HUES48 (cell line): ENCODE measurements at regions not wholly inside any gene's neighbourhood (a gene's known extent, or its start where the extent isn't known, plus 50 kb on each side); places are given as distances from the start of the nearest gene placed in this dataset.

Experiments used
- H3K27ac ChIP-seq: one replicate; pipeline ENCODE4 v1.7.0; 2013; ENCODE audit warnings: low read depth, low read length, inconsistent platforms
- H3K27me3 ChIP-seq: 2 replicates; pipeline ENCODE4 v1.6.1; 2013; ENCODE audit warnings: mild to moderate bottlenecking, low read length; ENCODE audit not compliant: control insufficient read depth, insufficient read depth
- H3K36me3 ChIP-seq: 2 replicates; pipeline ENCODE4 v1.6.1; 2013; ENCODE audit warnings: low read length; ENCODE audit not compliant: control insufficient read depth, insufficient read depth
- H3K4me1 ChIP-seq: 2 replicates; pipeline ENCODE4 v1.6.1; 2013; ENCODE audit warnings: mild to moderate bottlenecking, low read length; ENCODE audit not compliant: control insufficient read depth, insufficient read depth
- H3K4me3 ChIP-seq: 2 replicates; pipeline ENCODE4 v1.5.1; 2013; ENCODE audit warnings: mild to moderate bottlenecking, low read depth, low read length
- H3K9ac ChIP-seq: 2 replicates; pipeline ENCODE4 v1.6.1; 2013; ENCODE audit warnings: mild to moderate bottlenecking, low read depth, low read length, moderate library complexity
- H3K9me3 ChIP-seq: 2 replicates; pipeline ENCODE4 v1.6.1; 2013; ENCODE audit warnings: low read length; ENCODE audit not compliant: control insufficient read depth, insufficient read depth

- Histone ChIP-seq H3K4me1 (no peaks in the 10 kb centered on the region), H3K27me3 (no peaks in the 10 kb centered on the region), H3K27ac (no peak overlapping the region), H3K9ac (no peak overlapping the region), H3K4me3 (no peak overlapping the region), H3K36me3 (no peaks in the 10 kb centered on the region), H3K9me3 (no peaks in the 10 kb centered on the region)
Observed at GRCh38 chr3:117122609-117123008, 413.0 kb downstream of the TUSC7 start.

GRCh38 chr3:117126460-117126859, 416.9 kb downstream of the TUSC7 start:
- no peaks in the 10 kb centered on the region for H3K27me3 ChIP-seq
- no peak overlapping the region for H3K9ac ChIP-seq
- H3K9me3 ChIP-seq: no peaks in the 10 kb centered on the region
- H3K4me3 ChIP-seq: no peak overlapping the region
- no peaks in the 10 kb centered on the region for H3K4me1 ChIP-seq
- H3K27ac ChIP-seq: no peak overlapping the region
- no peaks in the 10 kb centered on the region for H3K36me3 ChIP-seq

GRCh38 chr3:117126946-117127546, 417.5 kb downstream of the TUSC7 start:
- Histone ChIP-seq H3K36me3 (no peaks in the 10 kb centered on the region), H3K27ac (no peak overlapping the region), H3K9me3 (no peaks in the 10 kb centered on the region), H3K4me1 (no peaks in the 10 kb centered on the region), H3K4me3 (no peak overlapping the region), H3K9ac (no peak overlapping the region), H3K27me3 (no peaks in the 10 kb centered on the region)

GRCh38 chr3:117128133-117128532, 418.6 kb downstream of the TUSC7 start:
- Histone ChIP-seq H3K36me3 (no peaks in the 10 kb centered on the region), H3K9me3 (no peaks in the 10 kb centered on the region), H3K9ac (no peak overlapping the region), H3K4me3 (no peak overlapping the region), H3K27ac (no peak overlapping the region), H3K27me3 (no peaks in the 10 kb centered on the region), H3K4me1 (no peaks in the 10 kb centered on the region)

- Histone ChIP-seq H3K9ac (no peak overlapping the region), H3K4me3 (no peak overlapping the region), H3K9me3 (no peaks in the 10 kb centered on the region), H3K4me1 (no peaks in the 10 kb centered on the region), H3K27ac (no peak overlapping the region), H3K27me3 (no peaks in the 10 kb centered on the region), H3K36me3 (no peaks in the 10 kb centered on the region)
Observed at GRCh38 chr3:117128872-117129271, 419.3 kb downstream of the TUSC7 start.

GRCh38 chr3:117129516-117129915, 419.9 kb downstream of the TUSC7 start:
- H3K4me3 ChIP-seq: no peak overlapping the region
- H3K9me3 ChIP-seq: no peaks in the 10 kb centered on the region
- H3K27ac ChIP-seq: no peak overlapping the region

GRCh38 chr3:117130222-117130621, 420.6 kb downstream of the TUSC7 start:
- no peaks in the 10 kb centered on the region for H3K9me3 ChIP-seq
- no peak overlapping the region for H3K27ac ChIP-seq
- no peak overlapping the region for H3K4me3 ChIP-seq
- H3K36me3 ChIP-seq: no peaks in the 10 kb centered on the region
- H3K4me1 ChIP-seq: no peaks in the 10 kb centered on the region
- no peaks in the 10 kb centered on the region for H3K27me3 ChIP-seq
- H3K9ac ChIP-seq: no peak overlapping the region

More at GRCh38 chr3:117129516-117129915, 419.9 kb downstream of the TUSC7 start:
- no peaks in the 10 kb centered on the region for H3K36me3 ChIP-seq
- no peaks in the 10 kb centered on the region for H3K4me1 ChIP-seq
- no peak overlapping the region for H3K9ac ChIP-seq
- no peaks in the 10 kb centered on the region for H3K27me3 ChIP-seq

- Histone ChIP-seq H3K36me3 (no peaks in the 10 kb centered on the region), H3K9me3 (no peaks in the 10 kb centered on the region), H3K9ac (no peak overlapping the region), H3K4me3 (no peak overlapping the region), H3K27ac (no peak overlapping the region), H3K4me1 (no peaks in the 10 kb centered on the region), H3K27me3 (no peaks in the 10 kb centered on the region)
Observed at GRCh38 chr3:117131259-117131658, 421.7 kb downstream of the TUSC7 start.

GRCh38 chr3:117133066-117133465, 423.5 kb downstream of the TUSC7 start:
- no peak overlapping the region for H3K9ac ChIP-seq
- H3K27ac ChIP-seq: no peak overlapping the region

GRCh38 chr3:117135207-117135606, 425.6 kb downstream of the TUSC7 start:
- no peaks in the 10 kb centered on the region for H3K9me3 ChIP-seq
- H3K4me1 ChIP-seq: no peaks in the 10 kb centered on the region
- H3K4me3 ChIP-seq: no peak overlapping the region
- H3K27ac ChIP-seq: no peak overlapping the region
- H3K36me3 ChIP-seq: no peaks in the 10 kb centered on the region
- H3K27me3 ChIP-seq: no peaks in the 10 kb centered on the region
- H3K9ac ChIP-seq: no peak overlapping the region

More at GRCh38 chr3:117133066-117133465, 423.5 kb downstream of the TUSC7 start:
- no peaks in the 10 kb centered on the region for H3K9me3 ChIP-seq
- H3K36me3 ChIP-seq: no peaks in the 10 kb centered on the region
- no peak overlapping the region for H3K4me3 ChIP-seq
- H3K4me1 ChIP-seq: no peaks in the 10 kb centered on the region
- no peaks in the 10 kb centered on the region for H3K27me3 ChIP-seq

GRCh38 chr3:117136003-117136402, 426.4 kb downstream of the TUSC7 start:
- Histone ChIP-seq H3K4me3 (no peak overlapping the region), H3K4me1 (no peaks in the 10 kb centered on the region), H3K36me3 (no peaks in the 10 kb centered on the region), H3K27ac (no peak overlapping the region), H3K9me3 (no peaks in the 10 kb centered on the region), H3K27me3 (no peaks in the 10 kb centered on the region), H3K9ac (no peak overlapping the region)
